ENCODE measurements at regions not wholly inside any gene's neighbourhood (a gene's known extent, or its start where the extent isn't known, plus 50 kb on each side); places are given as distances from the start of the nearest gene placed in this dataset.

GRCh38 chr4:164683040-164683439 lies 70.9 kb upstream of the SMIM31 start:
- ChIA-PET CTCF (no interaction called here), POLR2A (no interaction called here)
- DNase-seq, result no peak
- Mint-ChIP-seq H3K9me3 (no peaks in the 10 kb centered on the region), H3K27me3 (no peaks in the 10 kb centered on the region), H3K4me1 (ENCODE audit: low read depth) (no peaks in the 10 kb centered on the region), H3K27ac (no peak overlapping the region), H3K4me3 (no peak overlapping the region), H3K36me3 (no peaks in the 10 kb centered on the region)
- intact Hi-C loops (cut with micrococcal nuclease), result no loop called here

- peaks cover 5% of the 10 kb centered on the region for H3K27me3 Mint-ChIP-seq
- POLR2A ChIA-PET, result no interaction called here
- no peak overlapping the region for H3K27ac Mint-ChIP-seq
- intact Hi-C loops (cut with micrococcal nuclease), result no loop called here
- no peaks in the 10 kb centered on the region for H3K36me3 Mint-ChIP-seq
- H3K4me1 Mint-ChIP-seq (ENCODE audit: low read depth), result no peaks in the 10 kb centered on the region
- no peak for DNase-seq
- H3K9me3 Mint-ChIP-seq, result no peaks in the 10 kb centered on the region
- CTCF ChIA-PET, result no interaction called here
- H3K4me3 Mint-ChIP-seq, result no peak overlapping the region
These were observed 58.3 kb upstream of the SMIM31 start for GRCh38 chr4:164695650-164696049.

- Mint-ChIP-seq H3K9me3 (no peaks in the 10 kb centered on the region), H3K36me3 (no peaks in the 10 kb centered on the region), H3K27ac (no peak overlapping the region), H3K4me3 (no peak overlapping the region), H3K4me1 (ENCODE audit: low read depth) (no peaks in the 10 kb centered on the region), H3K27me3 (peaks cover 6% of the 10 kb centered on the region)
- DNase-seq, result no peak
- intact Hi-C loops (cut with micrococcal nuclease), result no loop called here
- CTCF ChIA-PET, result interaction anchor here (1.2 kb wide), 1 partner anchor 30 kb away, joined by 3 read pairs; no protein-coding TSS in a partner anchor
- POLR2A ChIA-PET, result no interaction called here
These were observed 53.5 kb upstream of the SMIM31 start for GRCh38 chr4:164700471-164700870.

GRCh38 chr4:164701665-164702064 lies 52.3 kb upstream of the SMIM31 start:
- no peak for DNase-seq
- Mint-ChIP-seq H3K36me3 (no peaks in the 10 kb centered on the region), H3K9me3 (no peaks in the 10 kb centered on the region), H3K27me3 (peaks cover 6% of the 10 kb centered on the region), H3K4me1 (ENCODE audit: low read depth) (no peaks in the 10 kb centered on the region), H3K27ac (no peak overlapping the region), H3K4me3 (no peak overlapping the region)
- ChIA-PET POLR2A (no interaction called here), CTCF (no interaction called here)
- intact Hi-C loops (cut with micrococcal nuclease), result no loop called here

Data from activated CD4-positive, alpha-beta memory T cell treated with anti-CD3 and anti-CD28 coated beads for 36 hours (primary cell).